22Rv1 (cell line): ENCODE measurements at regions not wholly inside any gene's neighbourhood (a gene's known extent, or its start where the extent isn't known, plus 50 kb on each side); places are given as distances from the start of the nearest gene placed in this dataset.
"Not testable (repeated sequence)": the region's sequence is repeated elsewhere in the genome, so short reads cannot be mapped to it uniquely, and the experiment has no call there.

Experiments used
- H3K27ac ChIP-seq: fragments of 450-650 bp; 2 replicates; pipeline ENCODE4 v1.5.1; 2017
- ZFX ChIP-seq: fragments of 450-650 bp; IDR thresholded peaks from 2 replicates; pipeline ENCODE4 v1.6.1; 2017; ENCODE audit warnings: antibody characterized with exemption, borderline replicate concordance
- TF ChIP-seq, protein P1 (sequence below): fragments of 450-650 bp; IDR thresholded peaks from 2 replicates; pipeline ENCODE4 v1.5.1; 2017; ENCODE audit warnings: mild to moderate bottlenecking

DNA sequence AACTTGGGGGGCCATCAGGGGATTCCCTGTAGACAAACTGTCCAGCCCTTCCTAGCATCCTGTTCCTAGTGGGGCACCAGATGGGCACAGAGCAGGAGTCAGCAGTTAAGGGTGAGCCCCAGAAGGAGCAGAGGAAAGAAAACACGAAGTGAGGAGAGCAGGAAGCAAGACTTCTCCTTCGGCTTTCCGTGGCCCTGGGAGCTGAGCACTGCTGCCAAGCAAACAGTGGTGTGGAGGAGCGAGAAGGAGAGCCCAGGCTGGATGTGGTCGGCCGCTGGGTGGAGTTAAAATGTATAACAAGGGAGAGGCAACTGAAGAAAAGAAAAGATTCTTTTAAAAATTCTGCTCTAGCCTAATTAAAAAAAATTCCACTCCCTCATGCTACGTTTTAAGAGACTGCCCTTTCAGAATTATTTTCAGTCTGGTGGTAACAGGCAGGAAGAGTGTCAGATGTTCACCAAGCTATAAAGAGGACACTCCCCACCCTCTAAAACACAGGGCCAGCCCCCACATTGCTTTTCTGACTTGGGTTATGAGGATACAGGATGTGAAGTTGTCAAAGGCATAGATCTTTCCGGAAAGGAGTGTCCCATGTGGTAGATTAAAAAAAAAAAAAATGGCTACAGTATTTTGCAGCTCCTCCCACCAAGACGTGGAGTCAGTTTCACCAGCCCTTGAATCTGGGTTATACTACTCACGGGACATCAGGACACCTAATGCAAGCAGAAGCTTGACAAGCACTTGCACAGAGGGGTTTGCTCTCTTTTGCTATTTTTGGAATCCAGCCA, 74.9 kb upstream of the ZFHX3 start:
- TF ChIP-seq, protein P1, sequence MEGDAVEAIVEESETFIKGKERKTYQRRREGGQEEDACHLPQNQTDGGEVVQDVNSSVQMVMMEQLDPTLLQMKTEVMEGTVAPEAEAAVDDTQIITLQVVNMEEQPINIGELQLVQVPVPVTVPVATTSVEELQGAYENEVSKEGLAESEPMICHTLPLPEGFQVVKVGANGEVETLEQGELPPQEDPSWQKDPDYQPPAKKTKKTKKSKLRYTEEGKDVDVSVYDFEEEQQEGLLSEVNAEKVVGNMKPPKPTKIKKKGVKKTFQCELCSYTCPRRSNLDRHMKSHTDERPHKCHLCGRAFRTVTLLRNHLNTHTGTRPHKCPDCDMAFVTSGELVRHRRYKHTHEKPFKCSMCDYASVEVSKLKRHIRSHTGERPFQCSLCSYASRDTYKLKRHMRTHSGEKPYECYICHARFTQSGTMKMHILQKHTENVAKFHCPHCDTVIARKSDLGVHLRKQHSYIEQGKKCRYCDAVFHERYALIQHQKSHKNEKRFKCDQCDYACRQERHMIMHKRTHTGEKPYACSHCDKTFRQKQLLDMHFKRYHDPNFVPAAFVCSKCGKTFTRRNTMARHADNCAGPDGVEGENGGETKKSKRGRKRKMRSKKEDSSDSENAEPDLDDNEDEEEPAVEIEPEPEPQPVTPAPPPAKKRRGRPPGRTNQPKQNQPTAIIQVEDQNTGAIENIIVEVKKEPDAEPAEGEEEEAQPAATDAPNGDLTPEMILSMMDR: no peak
- no peak for TF ChIP-seq ZFX
- H3K27ac ChIP-seq: no peak overlapping the region

DNA sequence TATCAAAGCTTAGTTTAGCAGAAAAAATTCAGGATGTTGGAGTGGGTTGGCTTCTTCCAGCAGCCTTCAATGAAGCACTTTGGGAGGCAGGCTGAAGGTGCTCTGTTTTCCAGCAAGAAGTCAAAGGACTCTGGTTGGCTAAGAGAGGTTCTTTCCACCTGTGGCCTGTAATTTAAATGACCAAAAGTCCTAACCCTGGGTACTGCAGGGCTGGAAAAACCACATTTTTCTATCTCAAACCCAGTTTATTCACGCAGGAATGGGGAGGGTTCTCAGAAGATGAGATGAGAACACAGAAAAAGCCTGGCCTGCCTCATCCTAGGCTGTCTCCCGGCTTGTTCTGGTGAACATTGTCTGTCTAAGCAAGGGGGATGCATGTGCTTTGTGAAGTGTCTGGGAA, 68.6 kb upstream of the ZFHX3 start:
- TF ChIP-seq, protein P1: no peak
- TF ChIP-seq ZFX: no peak
- H3K27ac ChIP-seq: no peak overlapping the region

DNA sequence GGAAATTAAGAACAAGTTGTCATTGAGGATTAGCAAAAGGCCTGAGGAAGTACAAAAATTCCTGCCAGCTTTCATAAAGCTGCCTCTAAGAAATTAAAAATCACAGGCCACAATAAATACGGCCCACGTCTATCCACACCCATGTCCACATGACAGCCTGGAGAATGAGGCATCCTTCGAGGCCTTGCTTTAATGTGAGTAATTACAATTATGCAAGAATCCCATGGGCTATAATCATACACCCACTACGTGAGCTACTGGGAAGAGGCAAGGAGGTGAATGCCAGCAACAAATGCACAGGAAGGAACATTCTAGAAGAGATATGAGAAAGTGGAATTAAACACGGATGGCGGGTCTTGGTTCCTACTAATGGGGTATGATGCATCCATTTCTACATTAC, 65.4 kb upstream of the ZFHX3 start:
- no peak overlapping the region for H3K27ac ChIP-seq
- TF ChIP-seq, protein P1: no peak
- no peak for TF ChIP-seq ZFX

DNA sequence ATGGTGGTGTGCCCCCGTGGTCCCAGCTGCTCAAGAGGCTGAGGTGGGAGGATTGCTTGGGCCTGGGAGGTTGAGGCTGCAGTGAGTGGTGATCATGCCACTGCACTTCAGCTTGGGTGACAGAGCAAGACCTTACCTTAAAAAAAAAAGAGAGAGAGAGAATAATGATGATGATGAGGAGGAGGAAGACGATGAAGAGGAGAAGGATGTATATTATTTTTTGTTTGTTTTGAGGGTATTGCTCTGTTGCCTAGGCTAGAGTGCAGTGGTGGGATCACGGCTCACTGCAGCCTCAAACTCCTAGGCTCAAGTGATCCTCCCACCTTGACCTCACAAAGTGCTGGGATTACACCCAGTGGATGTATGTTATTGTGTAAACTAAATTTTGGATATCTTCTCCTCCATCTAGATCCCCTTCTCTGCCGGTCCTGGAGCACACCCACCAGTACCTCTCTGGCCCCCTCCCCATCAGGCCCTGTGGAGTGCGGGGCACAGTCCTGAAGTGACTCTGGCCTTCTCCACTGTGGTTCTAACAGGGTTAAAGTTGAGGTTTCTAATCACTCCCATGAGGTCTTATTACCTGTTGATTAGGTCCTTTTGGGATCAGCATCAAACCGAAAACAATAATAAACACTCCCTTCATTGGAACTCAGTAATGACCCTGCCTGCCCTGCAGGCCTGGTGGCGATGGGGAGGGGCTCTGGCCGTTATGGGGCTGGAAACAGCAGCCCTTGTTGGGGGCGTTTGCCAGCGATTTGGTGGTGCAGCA, 60.5 kb upstream of the ZFHX3 start:
- no peak overlapping the region for H3K27ac ChIP-seq
- no peak for TF ChIP-seq ZFX

DNA sequence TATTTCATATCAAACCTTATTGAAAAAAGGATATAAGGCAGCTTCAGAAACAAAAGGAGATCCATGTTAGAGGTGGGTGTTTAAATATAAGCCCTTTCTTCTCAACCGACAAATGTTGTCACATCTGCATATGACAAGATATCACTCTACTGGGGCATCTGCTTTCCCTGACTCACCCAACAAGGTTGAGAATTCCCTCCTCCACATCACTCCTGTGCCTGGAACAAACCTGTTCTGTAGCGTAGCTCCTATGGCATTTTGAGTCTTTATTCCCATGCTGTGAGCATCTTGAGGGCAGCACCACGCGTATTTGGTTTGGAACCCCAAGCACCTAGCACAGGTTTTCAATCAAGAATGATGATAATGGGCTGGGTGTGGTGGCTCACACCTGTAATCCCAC, 59.4 kb upstream of the ZFHX3 start:
- no peak for TF ChIP-seq ZFX
- TF ChIP-seq, protein P1: no peak
- H3K27ac ChIP-seq: no peak overlapping the region

DNA sequence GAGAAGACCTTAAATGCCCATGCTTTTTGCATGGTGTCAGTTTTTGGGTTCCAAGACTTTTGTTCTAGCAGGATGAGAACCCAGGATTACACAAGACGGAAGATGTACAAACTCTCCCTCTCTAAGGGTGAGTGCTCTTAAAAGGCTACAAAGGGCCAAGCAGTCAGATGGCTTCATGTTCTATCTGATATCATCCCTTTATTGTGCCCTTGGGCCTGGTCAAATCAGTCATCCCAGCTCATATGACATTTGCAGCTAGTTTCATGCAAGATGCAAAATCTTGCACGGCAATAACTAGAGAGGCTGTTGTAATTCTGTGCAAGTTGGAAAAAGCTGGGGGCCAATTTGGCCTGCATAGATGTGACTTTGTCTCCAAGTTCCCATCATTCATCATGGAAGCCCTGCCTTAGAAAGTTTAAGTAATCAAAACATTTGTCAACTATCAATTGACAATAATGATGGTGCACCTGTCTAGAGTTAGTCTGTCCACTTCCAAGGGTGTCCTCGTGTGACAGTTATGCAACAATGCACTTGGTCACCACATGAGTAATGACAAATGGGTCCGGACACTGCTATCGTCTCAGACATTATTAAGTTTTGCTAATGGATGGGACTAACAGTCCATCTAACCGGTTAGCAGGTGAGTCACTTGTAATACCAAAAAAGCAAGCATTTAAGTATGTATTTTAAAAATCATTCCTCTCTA, 58.6 kb upstream of the ZFHX3 start:
- H3K27ac ChIP-seq: no peak overlapping the region
- TF ChIP-seq ZFX: no peak
- TF ChIP-seq, protein P1: no peak

DNA sequence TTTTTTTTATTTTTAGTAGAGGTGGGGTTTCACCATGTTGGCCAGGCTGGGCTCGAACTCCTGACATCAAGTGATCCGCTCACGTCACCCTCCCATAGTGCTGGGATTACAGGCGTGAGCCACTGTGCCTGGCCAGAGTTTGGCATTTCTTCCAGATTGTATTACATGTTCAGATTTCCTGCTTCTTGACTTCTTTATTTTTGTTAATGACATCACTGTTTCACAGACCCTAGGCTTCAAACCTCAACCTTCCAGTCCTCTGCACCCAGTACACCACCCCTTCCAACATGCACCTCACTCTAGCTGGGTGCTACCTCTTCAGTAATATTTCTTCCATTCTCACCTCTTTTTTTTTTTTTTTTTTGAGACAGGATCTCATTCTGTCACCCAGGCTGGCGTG, 53.6 kb upstream of the ZFHX3 start:
- TF ChIP-seq, protein P1: no peak
- TF ChIP-seq ZFX: no peak
- no peak overlapping the region for H3K27ac ChIP-seq

DNA sequence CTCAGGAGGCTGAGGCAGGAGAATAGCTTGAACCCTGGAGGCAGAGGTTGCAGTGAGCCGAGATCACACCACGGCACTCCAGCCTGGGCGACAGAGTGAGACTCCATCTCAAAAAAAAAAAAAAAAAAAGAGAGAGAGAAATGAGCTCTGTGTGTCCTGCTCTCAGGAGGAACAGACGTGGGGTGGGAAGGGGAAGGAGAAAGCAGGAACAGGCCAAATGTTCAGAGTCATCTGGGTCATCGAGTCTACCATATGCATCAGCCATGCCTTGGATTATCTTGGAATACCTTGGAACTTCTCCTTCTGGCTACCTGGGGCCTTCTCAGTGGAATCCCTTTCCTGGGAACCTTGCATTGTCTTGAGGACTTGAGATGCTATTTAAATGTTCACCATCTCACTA, 51.7 kb upstream of the ZFHX3 start:
- H3K27ac ChIP-seq: not testable (repeated sequence)
